Thyroid gland (tissue), 4 donors: ENCODE measurements at regions not wholly inside any gene's neighbourhood (a gene's known extent, or its start where the extent isn't known, plus 50 kb on each side); places are given as distances from the start of the nearest gene placed in this dataset.

Experiments used
- POLR2A ChIP-seq, 2 donors: fragments of 450-650 bp; IDR thresholded peaks; one replicate each; pipeline ENCODE4 v1.6.1; 2017; ENCODE audit warnings: antibody characterized with exemption in 2 of 2, mild to moderate bottlenecking in 2 of 2, moderate library complexity in 1 of 2
- TF ChIP-seq, protein P1 (sequence below), 6 experiments: fragments of 200-600 bp in 3 of 6; fragments of 450-650 bp in 3 of 6; sonication (generic) in 3 of 6; IDR thresholded peaks; one replicate each; pipeline ENCODE4 v1.5.1; 2016 to 2019; ENCODE audit warnings: antibody characterized with exemption in 6 of 6, mild to moderate bottlenecking in 2 of 6, inconsistent platforms in 1 of 6, moderate library complexity in 1 of 6

DNA sequence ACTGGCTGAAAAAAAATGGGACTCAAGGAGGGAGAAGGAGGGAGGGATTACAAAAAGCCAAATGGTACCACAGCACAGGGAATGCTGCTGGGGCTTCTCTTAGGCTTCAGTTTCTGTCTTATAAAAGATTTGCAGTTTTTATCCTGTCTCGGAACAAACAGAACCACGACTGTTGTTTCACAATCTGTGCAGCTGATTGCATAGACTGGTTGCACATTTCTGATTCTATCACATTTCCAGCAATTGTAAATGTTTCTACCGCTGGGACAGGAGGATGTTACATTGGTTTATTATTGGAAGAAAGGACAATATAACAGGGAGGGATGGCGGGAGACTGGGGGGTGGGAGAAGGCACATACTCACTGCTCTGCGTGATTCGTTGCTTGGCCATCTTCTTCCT is 73.5 kb upstream of the ARID1B start:
- TF ChIP-seq, protein P1, sequence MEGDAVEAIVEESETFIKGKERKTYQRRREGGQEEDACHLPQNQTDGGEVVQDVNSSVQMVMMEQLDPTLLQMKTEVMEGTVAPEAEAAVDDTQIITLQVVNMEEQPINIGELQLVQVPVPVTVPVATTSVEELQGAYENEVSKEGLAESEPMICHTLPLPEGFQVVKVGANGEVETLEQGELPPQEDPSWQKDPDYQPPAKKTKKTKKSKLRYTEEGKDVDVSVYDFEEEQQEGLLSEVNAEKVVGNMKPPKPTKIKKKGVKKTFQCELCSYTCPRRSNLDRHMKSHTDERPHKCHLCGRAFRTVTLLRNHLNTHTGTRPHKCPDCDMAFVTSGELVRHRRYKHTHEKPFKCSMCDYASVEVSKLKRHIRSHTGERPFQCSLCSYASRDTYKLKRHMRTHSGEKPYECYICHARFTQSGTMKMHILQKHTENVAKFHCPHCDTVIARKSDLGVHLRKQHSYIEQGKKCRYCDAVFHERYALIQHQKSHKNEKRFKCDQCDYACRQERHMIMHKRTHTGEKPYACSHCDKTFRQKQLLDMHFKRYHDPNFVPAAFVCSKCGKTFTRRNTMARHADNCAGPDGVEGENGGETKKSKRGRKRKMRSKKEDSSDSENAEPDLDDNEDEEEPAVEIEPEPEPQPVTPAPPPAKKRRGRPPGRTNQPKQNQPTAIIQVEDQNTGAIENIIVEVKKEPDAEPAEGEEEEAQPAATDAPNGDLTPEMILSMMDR (IDR thresholded peaks at IDR 0.05) = no peak
- TF ChIP-seq POLR2A (IDR thresholded peaks at IDR 0.05) = no peak
